ENCODE measurements at regions not wholly inside any gene's neighbourhood (a gene's known extent, or its start where the extent isn't known, plus 50 kb on each side); places are given as distances from the start of the nearest gene placed in this dataset.

- no peak for DNase-seq (ENCODE audit: low spot score)
- TF ChIP-seq, protein P1, sequence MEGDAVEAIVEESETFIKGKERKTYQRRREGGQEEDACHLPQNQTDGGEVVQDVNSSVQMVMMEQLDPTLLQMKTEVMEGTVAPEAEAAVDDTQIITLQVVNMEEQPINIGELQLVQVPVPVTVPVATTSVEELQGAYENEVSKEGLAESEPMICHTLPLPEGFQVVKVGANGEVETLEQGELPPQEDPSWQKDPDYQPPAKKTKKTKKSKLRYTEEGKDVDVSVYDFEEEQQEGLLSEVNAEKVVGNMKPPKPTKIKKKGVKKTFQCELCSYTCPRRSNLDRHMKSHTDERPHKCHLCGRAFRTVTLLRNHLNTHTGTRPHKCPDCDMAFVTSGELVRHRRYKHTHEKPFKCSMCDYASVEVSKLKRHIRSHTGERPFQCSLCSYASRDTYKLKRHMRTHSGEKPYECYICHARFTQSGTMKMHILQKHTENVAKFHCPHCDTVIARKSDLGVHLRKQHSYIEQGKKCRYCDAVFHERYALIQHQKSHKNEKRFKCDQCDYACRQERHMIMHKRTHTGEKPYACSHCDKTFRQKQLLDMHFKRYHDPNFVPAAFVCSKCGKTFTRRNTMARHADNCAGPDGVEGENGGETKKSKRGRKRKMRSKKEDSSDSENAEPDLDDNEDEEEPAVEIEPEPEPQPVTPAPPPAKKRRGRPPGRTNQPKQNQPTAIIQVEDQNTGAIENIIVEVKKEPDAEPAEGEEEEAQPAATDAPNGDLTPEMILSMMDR (IDR thresholded peaks at IDR 0.05) = no peak
- Mint-ChIP-seq H3K4me3 (ENCODE audit: unreplicated experiment) (no peak overlapping the region), H3K27me3 (ENCODE audit: low read depth) (no peaks in the 10 kb centered on the region), H3K4me1 (ENCODE audit: low read depth) (no peaks in the 10 kb centered on the region), H3K9me3 (ENCODE audit: low read depth) (no peaks in the 10 kb centered on the region), H3K36me3 (ENCODE audit: low read depth) (no peaks in the 10 kb centered on the region), H3K27ac (ENCODE audit: unreplicated experiment) (no peak overlapping the region)
These were observed 563.1 kb upstream of the LINC00305 start for GRCh38 chr18:64712035-64712434.

GRCh38 chr18:64710105-64710861, 561.4 kb upstream of the LINC00305 start:
- H3K9me3 Mint-ChIP-seq (ENCODE audit: low read depth) = no peaks in the 10 kb centered on the region
- TF ChIP-seq, protein P1 (IDR thresholded peaks at IDR 0.05) = no peak
- no peaks in the 10 kb centered on the region for H3K36me3 Mint-ChIP-seq (ENCODE audit: low read depth)
- no peaks in the 10 kb centered on the region for H3K27me3 Mint-ChIP-seq (ENCODE audit: low read depth)
- no peak overlapping the region for H3K27ac Mint-ChIP-seq (ENCODE audit: unreplicated experiment)
- DNase-seq (ENCODE audit: low spot score) = no peak
- no peak overlapping the region for H3K4me3 Mint-ChIP-seq (ENCODE audit: unreplicated experiment)
- no peaks in the 10 kb centered on the region for H3K4me1 Mint-ChIP-seq (ENCODE audit: low read depth)

- H3K27ac Mint-ChIP-seq (ENCODE audit: unreplicated experiment) = no peak overlapping the region
- no peaks in the 10 kb centered on the region for H3K4me1 Mint-ChIP-seq (ENCODE audit: low read depth)
- H3K27me3 Mint-ChIP-seq (ENCODE audit: low read depth) = no peaks in the 10 kb centered on the region
- H3K9me3 Mint-ChIP-seq (ENCODE audit: low read depth) = peaks cover 4% of the 10 kb centered on the region
- no peaks in the 10 kb centered on the region for H3K36me3 Mint-ChIP-seq (ENCODE audit: low read depth)
- DNase-seq (ENCODE audit: low spot score) = no peak
- TF ChIP-seq, protein P1 (IDR thresholded peaks at IDR 0.05) = no peak
- H3K4me3 Mint-ChIP-seq (ENCODE audit: unreplicated experiment) = no peak overlapping the region
These were observed 558.2 kb upstream of the LINC00305 start for GRCh38 chr18:64707052-64707451.

DNA sequence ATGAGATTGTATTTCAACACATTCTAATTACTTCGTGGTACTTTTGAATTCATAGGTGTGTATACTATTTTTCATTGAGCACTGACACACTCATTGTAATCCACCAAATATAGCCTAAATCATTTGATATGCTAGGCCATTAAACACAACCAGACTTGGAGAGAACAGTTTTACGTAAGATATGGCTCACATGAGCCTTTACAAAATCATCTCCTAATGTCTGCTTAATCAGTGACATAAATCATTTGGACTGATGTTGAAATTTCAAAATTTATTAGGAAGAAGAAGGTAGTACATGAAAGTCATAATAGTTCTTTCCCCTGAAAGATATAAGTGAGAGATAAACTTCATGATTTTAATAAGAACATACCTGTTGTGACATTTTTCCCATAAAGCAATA, 550.2 kb upstream of the LINC00305 start:
- Mint-ChIP-seq H3K36me3 (ENCODE audit: low read depth) (no peaks in the 10 kb centered on the region), H3K9me3 (ENCODE audit: low read depth) (peaks cover 10% of the 10 kb centered on the region), H3K27ac (ENCODE audit: unreplicated experiment) (no peak overlapping the region), H3K4me1 (ENCODE audit: low read depth) (no peaks in the 10 kb centered on the region), H3K4me3 (ENCODE audit: unreplicated experiment) (no peak overlapping the region), H3K27me3 (ENCODE audit: low read depth) (no peaks in the 10 kb centered on the region)
- TF ChIP-seq, protein P1 (IDR thresholded peaks at IDR 0.05) = no peak
- no peak for DNase-seq (ENCODE audit: low spot score)

GRCh38 chr18:64695851-64696553, 547.1 kb upstream of the LINC00305 start:
- Mint-ChIP-seq H3K4me1 (ENCODE audit: low read depth) (no peaks in the 10 kb centered on the region), H3K36me3 (ENCODE audit: low read depth) (no peaks in the 10 kb centered on the region), H3K4me3 (ENCODE audit: unreplicated experiment) (no peak overlapping the region), H3K27ac (ENCODE audit: unreplicated experiment) (no peak overlapping the region), H3K27me3 (ENCODE audit: low read depth) (peaks cover 2% of the 10 kb centered on the region), H3K9me3 (ENCODE audit: low read depth) (peaks cover 6% of the 10 kb centered on the region)
- TF ChIP-seq, protein P1 (IDR thresholded peaks at IDR 0.05) = no peak
- DNase-seq (ENCODE audit: low spot score) = no peak

All from chondrocyte (in vitro differentiated cells).